GM21576 (cell line): ENCODE measurements at regions not wholly inside any gene's neighbourhood (a gene's known extent, or its start where the extent isn't known, plus 50 kb on each side); places are given as distances from the start of the nearest gene placed in this dataset.
"Not testable (repeated sequence)": the region's sequence is repeated elsewhere in the genome, so short reads cannot be mapped to it uniquely, and the experiment has no call there.

Experiments used
- ATAC-seq: cut with Tn5 transposase; IDR thresholded peaks from one replicate; pipeline ENCODE4 v1.9.1; 2021; ENCODE audit warnings: mild to moderate bottlenecking, moderate library complexity; ENCODE audit not compliant: unreplicated experiment

DNA sequence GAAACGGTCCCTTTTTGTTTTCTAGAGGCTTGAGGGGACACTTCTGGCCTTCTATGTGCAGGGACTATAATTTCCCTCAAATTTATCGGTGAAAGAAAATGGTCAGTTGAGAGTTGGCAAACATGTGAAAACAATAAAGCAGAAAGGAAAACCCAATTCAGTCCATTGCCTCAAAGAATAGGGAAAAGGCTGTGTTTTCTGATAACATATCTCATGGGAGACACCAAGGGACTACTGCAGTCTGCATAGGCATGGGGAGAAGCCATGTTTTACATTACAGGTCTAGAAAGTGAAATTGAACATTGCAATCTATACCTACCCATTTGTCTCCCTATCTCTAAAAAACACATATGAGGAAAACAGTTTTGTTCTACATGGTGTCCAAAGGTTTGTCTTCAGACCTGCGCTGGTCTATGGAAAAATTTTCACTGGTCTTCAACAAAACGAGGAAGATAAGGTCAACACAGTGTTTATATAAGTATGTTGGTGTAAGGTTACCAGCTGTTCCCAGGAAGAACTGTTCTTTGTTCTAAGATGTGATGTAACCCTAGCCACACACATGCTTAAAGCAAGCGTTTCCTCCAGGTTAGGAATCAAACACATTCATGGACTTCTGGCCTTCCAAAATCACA is 179.7 kb downstream of the MREG start:
- no peak for ATAC-seq

- no peak for ATAC-seq
Observed at GRCh38 chr2:215832791-215833190, 180.6 kb downstream of the MREG start.

- ATAC-seq = no peak
Observed at GRCh38 chr2:215831296-215831913, 181.9 kb downstream of the MREG start.

DNA sequence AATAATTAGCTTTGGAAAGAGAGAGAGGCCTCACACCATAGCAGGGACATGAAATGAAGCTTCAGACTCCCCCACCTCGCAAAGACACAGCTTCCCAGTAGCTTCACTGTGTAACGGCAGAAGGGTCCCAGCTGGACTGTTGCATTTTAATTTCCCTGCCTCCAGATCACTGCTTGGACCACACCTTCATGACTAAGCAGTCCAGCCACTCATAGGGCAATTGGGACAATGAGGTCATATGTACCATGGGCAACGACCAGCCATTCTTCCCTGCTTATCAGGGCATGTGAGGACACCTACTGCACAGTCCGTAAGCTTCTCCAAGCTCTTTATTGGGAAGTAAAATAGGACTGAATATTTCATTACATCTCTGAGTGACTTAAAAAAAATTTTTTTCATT is 183.0 kb downstream of the MREG start:
- ATAC-seq = no peak

DNA sequence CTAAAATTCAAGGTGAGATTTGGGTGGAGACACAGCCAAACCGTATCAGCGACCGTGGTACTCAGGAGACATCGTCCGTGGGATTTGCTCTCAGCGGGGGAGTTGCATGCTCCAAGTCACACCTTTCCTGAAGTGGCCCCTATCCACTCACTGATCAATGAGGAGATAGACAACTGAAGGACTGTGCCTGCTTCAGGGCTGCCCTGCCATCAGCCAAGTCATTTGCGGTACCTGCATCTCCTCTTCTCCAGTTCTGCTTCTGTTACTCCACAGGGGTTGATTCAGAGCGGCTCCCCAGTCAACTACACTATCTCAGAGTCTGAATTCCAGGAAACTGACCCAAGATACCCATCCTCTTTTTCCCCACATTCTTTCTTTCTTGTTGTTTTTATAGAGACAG is 184.1 kb downstream of the MREG start:
- no peak for ATAC-seq

GRCh38 chr2:215828528-215829184 is 184.7 kb downstream of the MREG start:
- ATAC-seq = peak; percentile 96

- ATAC-seq = no peak
Observed at GRCh38 chr2:215826838-215827441, 186.4 kb downstream of the MREG start.

DNA sequence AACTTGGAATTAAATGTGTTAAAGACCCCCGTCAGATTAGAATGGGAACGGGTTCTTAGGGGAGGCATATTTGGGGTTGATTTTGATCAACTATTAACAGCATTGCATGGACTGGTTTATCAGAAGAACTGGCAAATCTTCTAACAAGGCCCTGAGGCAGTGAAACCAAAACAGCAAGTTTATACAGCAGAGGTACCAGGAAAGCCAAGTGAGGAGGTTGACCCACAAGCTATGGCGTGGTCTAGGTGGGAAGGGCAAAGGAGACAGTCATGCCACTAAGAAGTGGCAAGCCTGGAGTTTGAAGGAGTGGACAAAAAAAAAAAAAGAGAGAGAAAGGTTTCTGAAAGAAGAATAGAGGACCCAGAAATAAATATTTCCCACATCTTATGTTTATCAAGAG is 187.0 kb downstream of the MREG start:
- ATAC-seq = no peak

DNA sequence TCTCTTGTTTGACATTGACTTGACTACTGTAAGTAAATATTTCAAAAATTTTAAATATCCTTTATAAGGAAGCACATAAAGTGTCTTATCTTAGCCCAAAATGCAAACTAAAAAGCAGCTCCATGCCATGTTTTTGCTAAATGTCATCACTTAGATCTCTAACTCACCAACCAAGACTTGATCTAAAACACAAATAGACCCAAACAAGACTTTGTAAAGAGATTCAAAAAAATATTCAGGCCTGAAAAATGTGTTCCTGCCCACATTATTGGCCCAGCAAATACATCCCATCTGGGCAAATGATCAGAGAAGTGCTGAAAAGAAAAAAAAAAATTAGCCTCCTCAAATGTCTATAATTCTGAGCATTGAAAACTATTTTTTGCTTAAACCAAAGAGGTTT is 187.6 kb downstream of the MREG start:
- ATAC-seq = no peak

DNA sequence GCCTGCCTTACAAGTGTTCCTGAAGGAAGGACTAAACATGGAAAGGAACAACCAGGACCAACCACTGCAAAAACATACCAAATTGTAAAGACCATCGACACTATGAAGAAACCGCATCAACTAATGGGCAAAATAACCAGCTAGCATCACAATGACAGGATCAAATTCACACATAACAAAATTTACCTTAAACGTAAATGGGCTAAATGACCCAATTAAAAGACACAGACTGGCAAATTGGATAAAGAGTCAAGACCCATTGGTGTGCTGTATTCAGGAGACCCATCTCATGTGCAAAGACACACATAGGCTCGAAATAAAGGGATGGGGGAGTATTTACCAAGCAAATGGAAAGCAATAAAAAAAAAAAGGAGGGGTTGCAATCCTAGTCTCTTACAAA is 192.1 kb downstream of the MREG start:
- not testable (repeated sequence) for ATAC-seq

GRCh38 chr2:215819713-215820112 is 193.6 kb downstream of the MREG start:
- ATAC-seq = not testable (repeated sequence)

GRCh38 chr2:215817046-215817445 is 196.3 kb downstream of the MREG start:
- no peak for ATAC-seq

- ATAC-seq = no peak
Observed at GRCh38 chr2:215816424-215816823, 196.9 kb downstream of the MREG start.

- ATAC-seq = no peak
Observed at GRCh38 chr2:215815960-215816359, 197.4 kb downstream of the MREG start.

GRCh38 chr2:215812966-215813365 is 200.4 kb downstream of the MREG start:
- ATAC-seq = no peak

DNA sequence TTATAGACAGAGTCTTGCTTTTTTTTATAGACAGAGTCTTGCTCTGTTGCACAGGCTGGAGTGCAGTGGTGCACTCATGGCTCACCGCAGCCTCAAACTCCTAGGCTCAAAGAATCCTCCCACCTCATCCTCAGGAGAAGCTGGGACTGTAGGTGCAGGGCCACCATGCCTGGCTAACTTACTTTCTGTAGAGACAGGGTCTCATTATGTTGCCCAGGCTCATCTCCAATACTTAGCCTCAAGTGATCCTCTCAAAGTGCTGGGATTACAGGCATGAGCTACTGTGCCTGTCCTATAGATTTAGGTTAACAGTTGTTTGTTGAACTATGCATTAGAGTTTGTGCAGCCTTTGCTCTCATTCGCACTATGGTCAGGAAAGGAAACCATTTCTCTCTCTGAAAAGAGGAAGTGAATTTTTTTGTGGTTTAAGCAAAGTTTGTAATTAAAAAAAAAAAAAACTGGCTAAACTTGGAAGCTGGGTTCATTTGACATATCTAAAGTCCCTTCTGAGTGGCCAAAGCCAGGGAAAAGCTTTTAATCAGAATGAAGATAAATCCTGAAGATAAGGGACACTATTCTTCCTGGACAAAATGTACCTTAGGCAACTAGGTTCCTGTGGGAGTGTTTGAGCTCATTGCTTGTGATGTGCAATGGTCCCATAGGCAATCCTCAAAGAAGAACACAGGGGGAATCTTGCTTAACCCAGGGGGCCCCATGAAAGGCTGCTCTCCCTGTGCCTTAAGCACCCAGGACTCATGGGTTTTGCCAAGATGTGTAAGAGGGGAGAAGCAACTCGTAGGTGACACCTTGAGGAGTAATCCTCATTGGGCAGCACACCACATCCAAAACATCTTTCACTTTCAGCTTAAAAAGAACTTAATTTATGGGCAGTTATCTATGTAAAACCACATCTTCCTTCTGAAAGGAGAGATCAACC is 201.7 kb downstream of the MREG start:
- ATAC-seq = peak; percentile 96

DNA sequence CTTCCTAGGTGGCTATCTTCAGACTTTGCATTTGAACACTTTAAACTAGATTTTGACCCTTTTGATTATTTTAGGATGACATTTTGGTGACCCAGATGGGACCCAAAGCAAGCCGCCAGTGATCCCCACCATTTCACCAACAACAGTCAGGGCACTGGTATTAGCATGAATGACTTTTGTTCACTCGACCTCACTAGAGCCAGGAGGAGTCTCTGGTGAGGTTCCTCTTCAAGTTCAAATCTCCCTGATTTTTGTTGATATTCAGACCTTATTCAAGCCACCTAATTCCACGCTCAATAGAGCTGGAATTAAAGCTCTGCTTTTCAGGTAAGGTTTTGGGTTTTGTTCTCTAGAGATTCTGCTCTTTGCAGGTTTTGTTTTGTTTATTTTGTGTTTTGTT is 202.3 kb downstream of the MREG start:
- ATAC-seq = peak; percentile 28

DNA sequence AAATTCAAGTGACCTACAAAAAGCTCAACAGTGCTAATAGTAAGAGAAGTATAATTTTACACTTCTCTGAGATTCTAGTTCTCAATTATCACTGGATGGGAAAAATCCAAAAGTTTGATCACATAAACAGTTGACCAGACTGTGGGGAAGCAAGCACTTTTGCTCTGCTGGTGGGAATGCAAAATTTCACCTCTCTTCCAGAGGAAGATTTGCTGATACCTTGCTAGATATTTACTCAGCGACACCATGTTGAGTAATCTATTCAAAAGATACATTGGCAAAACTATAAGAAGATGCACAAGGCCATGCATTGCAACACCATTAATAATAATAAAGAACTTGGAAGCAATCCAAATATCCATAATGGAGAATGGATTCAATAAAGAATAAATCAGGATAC is 204.4 kb downstream of the MREG start:
- ATAC-seq = no peak

GRCh38 chr2:215808194-215808593 is 205.2 kb downstream of the MREG start:
- no peak for ATAC-seq

GRCh38 chr2:215805493-215805892 is 207.9 kb downstream of the MREG start:
- ATAC-seq = no peak

DNA sequence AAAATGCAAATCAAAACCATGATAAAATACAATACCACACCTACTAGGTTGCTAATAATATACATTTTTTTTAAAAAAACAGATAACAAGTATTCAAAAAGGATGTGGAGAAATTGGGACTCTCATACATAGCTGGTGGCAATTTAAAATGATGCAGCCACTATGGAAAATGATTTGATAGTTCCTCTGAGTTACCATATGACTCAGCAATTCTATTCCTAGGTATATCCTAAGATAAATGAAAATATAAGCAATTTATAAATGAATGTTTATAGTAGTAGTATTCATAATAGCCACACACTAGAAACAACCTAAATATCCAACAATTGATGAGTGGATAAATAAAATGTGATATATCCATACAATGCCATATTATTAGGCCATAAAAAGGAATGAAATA is 210.2 kb downstream of the MREG start:
- no peak for ATAC-seq
